HCT116 (cell line): ENCODE measurements at regions not wholly inside any gene's neighbourhood (a gene's known extent, or its start where the extent isn't known, plus 50 kb on each side); places are given as distances from the start of the nearest gene placed in this dataset.

Experiments used
- MAX ChIP-seq: IDR thresholded peaks from 2 replicates; pipeline ENCODE4 v1.6.1; 2012
- POLR2A ChIP-seq: IDR thresholded peaks from 2 replicates; pipeline ENCODE4 v1.7.0; 2011; ENCODE audit warnings: borderline replicate concordance; ENCODE audit not compliant: insufficient read depth, insufficient read length; ENCODE audit errors: extremely low read depth
- POLR2AphosphoS5 ChIP-seq: IDR thresholded peaks from 2 replicates; pipeline ENCODE4 v1.6.1; 2011; ENCODE audit warnings: mild to moderate bottlenecking, low read depth, low read length, moderate library complexity
- REST ChIP-seq: IDR thresholded peaks from 2 replicates; pipeline ENCODE4 v1.6.1; 2012; ENCODE audit warnings: low read depth
- SP1 ChIP-seq: IDR thresholded peaks from 2 replicates; pipeline ENCODE4 v1.6.1; 2012; ENCODE audit warnings: low read depth
- SRF ChIP-seq: IDR thresholded peaks from 2 replicates; pipeline ENCODE4 v1.6.1; 2012; ENCODE audit warnings: low read depth
- TCF7L2 ChIP-seq: IDR thresholded peaks from 2 replicates; pipeline ENCODE4 v1.7.0; 2011; ENCODE audit warnings: borderline replicate concordance, inconsistent platforms; ENCODE audit not compliant: insufficient read depth, insufficient read length; ENCODE audit errors: extremely low read depth
- ZFX ChIP-seq: fragments of 450-650 bp; IDR thresholded peaks from 2 replicates; pipeline ENCODE4 v1.6.1; 2017
- TF ChIP-seq, protein P1 (sequence below), 3 experiments: fragments of 200-600 bp in 1 of 3; sonication (generic) in 1 of 3; IDR thresholded peaks in 2 of 3; conservative IDR thresholded peaks in 1 of 3; 2 replicates each; pipeline ENCODE4 v1.5.1; 2012 to 2017; ENCODE audit warnings: low read depth in 2 of 3, low read length in 2 of 3, antibody characterized with exemption in 1 of 3, borderline replicate concordance in 1 of 3, control low read depth in 1 of 3, mild to moderate bottlenecking in 1 of 3, mixed read lengths in 1 of 3, mixed run types in 1 of 3, moderate library complexity in 1 of 3; ENCODE audit not compliant: insufficient read depth in 1 of 3

DNA sequence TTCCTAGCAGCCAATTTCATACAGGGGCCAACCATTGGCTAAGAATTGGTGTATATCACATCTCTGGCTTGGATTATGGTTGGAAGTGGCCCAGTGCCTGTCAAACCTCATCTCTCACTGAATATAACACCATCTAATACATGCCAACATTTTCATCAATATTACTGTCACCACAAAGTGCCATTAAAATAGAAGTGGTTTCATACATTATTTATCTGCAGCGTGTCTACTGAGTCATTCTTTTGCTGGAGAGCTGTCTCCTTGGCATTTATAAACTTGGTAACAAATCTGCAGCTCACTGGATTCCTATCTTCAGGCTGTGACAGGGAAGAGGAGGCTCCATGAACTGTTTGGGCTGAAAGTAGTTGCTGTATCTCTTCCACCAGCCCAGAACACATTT, 70.9 kb downstream of the PTTG1 start:
- TF ChIP-seq, protein P1, sequence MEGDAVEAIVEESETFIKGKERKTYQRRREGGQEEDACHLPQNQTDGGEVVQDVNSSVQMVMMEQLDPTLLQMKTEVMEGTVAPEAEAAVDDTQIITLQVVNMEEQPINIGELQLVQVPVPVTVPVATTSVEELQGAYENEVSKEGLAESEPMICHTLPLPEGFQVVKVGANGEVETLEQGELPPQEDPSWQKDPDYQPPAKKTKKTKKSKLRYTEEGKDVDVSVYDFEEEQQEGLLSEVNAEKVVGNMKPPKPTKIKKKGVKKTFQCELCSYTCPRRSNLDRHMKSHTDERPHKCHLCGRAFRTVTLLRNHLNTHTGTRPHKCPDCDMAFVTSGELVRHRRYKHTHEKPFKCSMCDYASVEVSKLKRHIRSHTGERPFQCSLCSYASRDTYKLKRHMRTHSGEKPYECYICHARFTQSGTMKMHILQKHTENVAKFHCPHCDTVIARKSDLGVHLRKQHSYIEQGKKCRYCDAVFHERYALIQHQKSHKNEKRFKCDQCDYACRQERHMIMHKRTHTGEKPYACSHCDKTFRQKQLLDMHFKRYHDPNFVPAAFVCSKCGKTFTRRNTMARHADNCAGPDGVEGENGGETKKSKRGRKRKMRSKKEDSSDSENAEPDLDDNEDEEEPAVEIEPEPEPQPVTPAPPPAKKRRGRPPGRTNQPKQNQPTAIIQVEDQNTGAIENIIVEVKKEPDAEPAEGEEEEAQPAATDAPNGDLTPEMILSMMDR (IDR thresholded peaks at IDR 0.05 in 2 of 3, conservative IDR thresholded peaks at IDR 0.05 in 1 of 3; ENCODE audit: borderline replicate concordance in 1 of 3, insufficient read depth in 1 of 3, low read depth in 2 of 3, low read length in 2 of 3), result no peak
- TF ChIP-seq TCF7L2 (no peak), REST (no peak), POLR2A (no peak), SP1 (no peak), MAX (no peak), POLR2AphosphoS5 (no peak), ZFX (no peak), SRF (no peak)
